ENCODE measurements at regions not wholly inside any gene's neighbourhood (a gene's known extent, or its start where the extent isn't known, plus 50 kb on each side); places are given as distances from the start of the nearest gene placed in this dataset.

DNA sequence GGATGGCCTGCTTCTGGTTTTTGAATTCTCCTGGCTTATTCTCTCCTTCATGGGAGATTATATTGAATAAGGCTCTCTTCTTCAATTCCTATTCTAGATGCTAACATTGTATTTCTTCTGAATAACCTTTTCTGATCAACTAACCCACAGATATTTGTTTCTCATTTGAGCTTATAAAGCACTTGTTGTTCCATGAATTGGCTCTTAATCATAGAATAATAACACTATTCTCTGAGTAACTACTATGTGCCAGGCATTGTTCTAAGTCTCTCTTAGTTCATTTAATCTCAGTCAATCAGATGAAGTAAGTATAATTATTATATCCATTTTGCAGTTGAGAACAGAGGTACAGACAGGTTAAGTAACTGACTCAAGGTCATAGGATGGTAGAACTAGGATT, 136.3 kb upstream of the MLIP start:
- DNase-seq: no peak

DNA sequence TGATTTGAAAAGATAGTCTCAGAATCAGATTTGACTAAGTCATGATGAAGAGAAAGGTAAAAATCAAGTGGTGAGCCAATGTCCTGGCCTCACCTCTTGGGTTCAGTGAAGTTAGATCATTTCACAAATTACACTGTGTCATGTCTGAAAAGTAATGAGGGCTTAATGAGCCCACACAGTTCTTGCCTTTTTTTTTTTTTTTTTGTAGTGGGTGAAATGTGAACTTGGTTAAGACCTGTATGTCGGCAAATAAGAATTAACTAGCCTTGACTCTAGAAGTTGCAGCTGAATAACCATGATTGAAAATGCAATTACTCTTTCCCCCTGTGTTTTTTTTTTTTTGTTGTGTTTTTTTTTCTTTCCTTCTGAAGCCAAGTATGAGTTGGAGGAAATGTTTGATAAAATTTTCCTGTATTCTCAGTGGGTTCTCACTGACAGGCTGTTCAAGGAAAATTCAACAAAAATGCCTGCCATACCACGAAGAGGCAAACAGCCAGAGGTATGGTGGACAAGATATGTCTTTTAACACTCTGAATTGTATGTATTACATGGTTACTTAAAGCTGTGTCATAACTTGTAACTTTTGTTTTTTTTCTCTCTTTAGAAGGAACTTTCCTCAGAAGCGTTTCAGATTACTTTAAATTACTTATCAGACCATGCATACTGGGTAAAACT, 135.2 kb upstream of the MLIP start:
- DNase-seq: no peak

DNA sequence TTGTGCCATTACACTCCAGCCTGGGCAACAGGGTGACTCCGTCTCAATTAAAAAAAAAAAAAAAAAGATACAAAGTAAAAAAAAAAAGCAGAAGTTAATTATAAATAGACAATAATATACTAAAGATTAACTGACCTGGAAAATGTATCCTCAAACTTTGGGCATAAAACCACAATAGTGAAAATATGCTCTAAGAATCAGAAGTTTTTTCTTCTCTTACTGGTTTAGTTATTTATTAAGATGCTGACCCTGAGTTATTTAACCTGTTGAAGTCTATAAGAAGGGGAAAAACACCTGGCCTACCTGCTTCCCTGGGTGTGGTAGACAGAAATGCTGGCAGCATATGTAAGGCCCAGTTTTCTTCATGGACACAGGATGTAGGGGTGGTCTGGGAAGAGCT, 133.7 kb upstream of the MLIP start:
- no peak for DNase-seq

DNA sequence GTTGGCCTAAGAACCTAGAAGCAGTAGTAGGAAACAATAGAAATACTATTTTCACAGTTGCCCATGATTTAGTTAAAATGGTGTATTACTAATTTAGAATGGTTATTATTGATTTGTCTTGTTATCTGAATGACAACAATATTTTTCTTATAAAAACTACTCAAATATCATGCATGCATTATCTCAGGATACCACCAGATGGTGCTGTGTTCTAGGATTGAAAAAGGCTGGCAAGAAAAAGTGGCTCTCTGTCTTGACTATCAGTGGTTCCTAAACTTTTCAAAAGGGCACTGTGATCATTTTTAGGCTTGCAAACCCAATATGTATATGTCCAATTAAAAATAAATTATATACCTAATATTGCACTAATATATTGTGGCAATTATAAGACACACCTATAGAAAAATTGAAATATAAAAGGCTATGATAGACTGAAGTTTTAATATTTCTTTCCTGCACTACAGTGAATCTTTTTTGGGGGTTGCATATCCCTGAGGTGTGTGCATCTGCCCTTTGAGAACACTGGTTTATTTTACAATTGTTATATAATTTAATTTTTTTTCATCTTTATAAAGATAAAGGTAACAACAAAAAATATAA, 131.7 kb upstream of the MLIP start:
- peak in 1 of 5 experiments; percentile 30 for DNase-seq

DNA sequence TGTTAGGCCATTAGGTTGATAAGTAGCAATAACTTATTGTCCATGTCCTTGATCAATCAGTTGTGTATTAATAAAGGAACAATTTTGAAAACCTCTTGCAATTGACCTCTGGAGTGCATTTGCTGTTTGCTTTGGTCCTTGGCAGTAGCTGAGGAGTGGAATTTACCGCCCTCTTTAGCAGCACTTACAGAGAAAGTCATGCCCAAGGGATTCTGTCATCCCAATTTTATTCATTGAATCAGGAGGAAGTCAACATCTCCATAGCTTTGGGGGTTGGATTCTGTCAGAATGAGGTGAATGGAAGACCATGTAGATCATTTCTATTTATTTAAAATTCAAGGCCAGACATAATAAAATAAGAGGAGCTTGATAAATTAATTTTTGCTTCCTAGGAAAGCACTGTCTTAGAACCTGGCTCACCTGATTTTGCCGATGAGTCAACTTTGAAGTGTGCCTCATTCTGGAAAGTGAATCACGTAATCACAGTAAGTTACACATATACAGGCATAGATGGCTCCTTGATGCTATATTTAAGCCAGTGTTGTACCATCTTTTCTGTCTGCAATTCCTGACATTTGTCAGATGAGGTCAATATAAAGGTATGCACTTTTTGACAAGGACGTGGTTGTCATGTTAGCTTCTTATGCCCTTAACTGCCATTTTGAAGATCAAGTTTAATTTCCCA, 128.7 kb upstream of the MLIP start:
- DNase-seq: no peak

DNA sequence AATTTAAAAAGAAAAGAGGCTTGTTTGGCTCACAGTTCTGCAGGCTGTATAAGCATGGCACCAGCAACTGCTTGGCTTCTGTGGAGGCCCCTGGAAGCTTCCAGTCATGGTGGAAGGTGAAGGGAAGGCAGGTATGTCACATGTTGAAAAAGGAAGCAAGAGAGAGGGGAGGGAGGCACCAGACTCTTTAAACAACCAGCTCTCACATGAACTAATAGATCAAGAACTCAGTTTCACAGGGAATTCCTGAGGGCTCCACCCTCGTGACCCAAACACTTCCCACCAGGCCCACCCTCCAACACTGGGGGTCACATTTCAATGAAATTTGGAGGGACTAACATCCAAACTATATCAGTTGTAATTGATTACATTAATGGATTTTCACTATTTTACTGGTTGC, 127.9 kb upstream of the MLIP start:
- no peak for DNase-seq

DNA sequence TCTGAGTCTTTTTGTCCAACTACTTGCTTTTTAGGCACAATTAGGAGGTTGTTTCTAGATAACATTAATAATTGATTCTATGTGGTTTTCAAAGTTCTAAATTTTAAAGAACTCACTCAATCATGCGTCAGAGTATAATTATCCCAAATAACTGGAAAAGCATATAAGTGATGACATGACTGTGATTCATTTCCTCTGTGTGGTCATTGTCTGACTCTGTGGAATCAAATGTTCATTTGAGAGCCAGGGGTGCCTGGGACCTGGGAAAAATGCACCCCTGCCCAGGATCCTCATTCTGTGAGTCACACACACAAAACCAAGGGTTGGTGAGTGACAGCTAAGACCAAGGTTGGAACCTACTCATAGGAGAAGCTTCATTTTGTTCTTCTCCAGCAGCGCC, 127.1 kb upstream of the MLIP start:
- DNase-seq: no peak

DNA sequence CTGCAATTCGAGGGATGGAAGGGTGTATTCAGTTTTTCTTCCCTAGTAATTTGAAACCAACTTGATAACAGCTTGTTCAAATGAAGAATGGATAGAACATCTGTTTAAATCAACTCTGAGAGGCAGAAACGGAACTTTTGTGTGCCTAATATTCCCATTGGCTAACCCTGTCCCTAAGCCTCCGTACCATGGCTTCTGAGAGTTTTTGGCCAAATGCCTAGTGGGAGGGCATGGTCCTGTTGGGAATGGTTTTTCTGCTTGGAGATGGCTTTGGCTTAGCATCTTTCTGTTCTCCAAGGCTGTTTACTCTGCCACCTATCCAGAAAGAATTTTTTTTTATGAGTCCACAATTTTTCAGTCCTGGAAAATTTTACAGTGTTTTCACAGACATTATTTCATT, 126.7 kb upstream of the MLIP start:
- DNase-seq: no peak

DNA sequence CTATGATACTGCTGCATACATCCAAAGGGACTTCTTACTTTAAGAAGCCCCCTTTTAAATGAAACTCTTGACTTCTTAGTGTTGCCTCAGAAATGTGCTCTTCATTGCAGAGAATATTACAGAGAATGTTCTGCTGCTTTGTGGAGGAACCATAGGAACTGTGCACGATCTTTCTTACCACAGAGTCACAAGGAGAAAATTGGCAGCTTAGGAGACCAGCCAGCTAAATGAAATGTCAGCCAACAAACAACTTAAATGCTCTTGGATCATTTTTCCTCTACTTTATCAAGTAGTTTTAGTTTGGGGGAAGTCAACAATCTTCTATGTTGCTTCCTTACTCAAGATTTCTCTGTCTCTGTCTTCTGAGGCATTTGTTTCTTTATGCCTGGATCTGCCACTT, 125.9 kb upstream of the MLIP start:
- no peak for DNase-seq

DNA sequence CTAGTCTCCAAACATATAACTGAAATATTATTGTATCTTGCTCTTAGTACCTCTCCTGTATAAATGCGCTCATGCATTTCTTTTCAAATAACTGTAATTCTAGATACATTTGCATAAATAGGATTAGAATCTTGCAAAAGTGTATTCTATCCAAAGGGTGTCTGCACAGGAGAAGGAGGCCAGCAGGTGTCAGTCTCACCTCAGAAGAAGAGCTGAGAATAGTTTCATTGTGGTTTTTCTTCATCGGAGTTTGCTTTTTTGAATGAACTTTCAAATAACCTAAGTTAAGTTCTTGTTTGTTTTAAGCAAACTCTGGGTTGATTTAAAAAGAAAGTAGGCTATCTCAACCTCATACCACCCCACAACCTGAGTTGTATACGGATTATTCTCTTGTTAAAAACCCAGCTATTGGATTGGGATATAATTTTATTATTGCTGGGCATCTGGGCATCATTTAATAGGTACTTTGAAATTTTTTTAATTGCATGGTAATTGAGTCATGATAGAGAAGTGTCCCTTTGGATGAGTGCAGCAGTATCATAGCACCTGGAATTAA, 125.0 kb upstream of the MLIP start:
- DNase-seq: peak in 1 of 5 experiments; percentile 29

DNA sequence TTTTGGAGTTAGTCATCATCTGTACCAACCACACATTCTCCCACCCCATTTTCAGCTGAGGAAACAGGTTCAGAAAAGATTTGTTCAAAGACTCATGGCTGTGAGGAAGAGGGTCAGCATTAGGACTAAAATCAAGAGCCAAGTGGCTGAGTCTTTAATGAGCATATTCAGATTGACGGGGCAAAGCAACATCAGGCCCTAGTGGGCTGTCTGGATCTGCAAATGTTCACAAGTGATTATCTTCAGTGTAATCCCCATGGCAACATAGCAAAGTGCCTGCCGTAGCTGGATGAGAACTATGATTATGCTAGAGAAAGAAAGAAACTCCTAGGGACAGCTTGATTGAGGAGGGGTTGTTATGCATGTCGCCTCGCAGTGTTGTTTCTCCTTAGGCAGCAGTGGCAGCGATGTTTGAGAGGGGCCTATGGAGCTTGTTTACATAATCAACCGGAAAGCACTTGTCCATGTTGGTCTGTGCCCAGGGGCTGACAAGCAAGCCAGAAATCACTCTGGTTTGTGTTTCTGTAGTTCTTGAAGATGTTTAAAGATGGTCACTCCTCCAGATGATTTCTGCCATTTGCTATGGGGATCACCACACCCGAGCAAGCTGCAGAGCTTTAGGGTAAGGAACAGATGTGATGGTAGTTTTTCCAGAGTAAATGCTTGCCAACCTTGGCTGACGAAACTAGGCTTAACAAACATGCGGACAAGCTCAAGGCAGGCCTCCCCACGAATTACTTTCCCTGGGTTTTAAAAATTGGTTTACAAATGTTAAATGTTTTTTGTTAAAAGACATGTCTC, 124.3 kb upstream of the MLIP start:
- no peak for DNase-seq

DNA sequence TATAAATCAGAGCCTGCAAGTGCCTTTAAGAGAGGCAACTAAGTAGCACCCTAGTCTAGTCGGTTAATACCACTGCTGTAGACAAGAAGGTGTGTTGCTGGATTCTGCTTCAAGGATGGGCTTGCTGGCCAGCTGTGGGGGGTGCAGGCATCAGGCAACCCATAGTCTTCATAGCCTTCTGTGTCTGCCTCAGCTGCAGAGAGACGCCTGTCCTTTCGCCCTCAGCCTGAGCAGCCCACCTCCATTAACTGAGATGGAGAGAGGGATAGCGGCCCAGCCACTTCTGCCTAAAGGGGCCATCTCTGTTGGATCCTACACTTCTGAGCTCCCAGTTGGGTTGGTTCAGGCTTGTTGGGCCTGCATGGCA, 123.7 kb upstream of the MLIP start:
- no peak for DNase-seq

DNA sequence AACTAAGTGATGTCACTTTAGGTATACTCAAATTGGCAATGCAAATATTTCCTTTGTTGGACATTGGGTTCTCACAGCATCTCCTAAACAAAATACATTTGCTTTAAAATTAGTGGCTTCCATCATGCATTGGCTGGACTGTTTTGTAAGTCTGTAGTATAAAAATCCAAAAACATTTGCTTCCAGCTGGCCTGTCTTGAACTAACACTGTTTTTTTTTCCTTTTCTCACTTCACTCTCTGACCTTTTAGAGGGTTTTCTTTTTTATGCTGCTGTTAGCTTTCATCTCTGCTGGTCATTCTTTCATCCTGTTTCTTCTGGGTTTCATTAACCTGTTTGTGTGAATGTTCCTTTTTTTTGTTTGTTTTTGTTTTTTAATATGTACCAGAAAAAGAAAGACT, 121.7 kb upstream of the MLIP start:
- DNase-seq: no peak

DNA sequence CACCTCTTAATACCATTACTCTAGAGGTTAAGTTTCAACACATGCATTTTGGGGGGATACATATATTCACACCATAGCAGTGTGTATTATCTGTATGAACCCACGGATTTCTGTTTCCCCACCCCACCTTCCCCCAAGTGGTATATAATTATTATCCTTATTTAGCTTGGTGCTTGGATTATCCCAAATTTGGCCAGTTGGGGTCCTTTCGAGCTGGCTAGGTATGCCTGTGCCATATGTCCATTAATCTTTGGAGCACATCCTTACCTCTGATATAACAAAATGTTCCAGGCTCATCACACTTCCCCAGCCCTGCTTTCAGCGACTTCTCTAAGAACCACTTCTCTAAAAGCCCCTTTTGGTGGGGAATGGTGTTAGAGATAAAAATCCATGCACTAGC, 118.7 kb upstream of the MLIP start:
- DNase-seq: no peak

DNA sequence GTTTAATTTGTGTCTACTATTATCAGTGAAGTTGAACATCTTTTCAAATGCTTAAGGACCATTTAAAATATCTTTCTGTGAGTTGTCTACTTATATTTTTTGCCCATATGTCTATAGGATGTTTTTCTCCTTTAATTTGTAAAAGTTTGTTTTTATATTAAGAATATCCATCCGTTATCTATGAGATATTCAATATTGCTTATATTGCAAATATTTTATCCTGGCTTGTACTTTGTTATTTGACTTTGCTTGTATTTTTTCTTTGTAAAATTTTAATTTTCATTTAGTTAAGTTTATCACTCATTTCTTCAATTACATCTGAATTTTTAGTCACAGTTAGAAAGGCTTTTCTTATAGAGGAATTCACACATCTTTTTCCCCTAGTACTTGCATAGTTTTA, 117.0 kb upstream of the MLIP start:
- no peak for DNase-seq

DNA sequence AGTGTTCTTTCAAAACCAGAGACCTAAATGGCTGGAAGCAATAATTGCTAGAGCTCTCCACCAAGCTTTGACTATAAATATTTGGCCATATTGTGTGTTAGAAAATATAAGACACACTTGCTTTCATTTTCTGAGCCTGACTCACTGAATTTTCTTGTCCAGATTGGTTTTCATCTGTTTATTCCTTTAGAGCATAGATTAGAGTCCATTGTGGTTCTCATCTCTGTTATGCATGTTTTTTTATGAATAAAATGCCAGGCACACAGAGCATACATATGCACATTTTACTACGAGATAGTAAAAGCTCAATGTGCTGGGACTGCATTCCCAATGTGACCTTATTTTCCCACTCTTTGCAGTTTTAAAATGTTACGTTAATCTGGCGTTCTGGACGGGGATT, 115.3 kb upstream of the MLIP start:
- no peak for DNase-seq

DNA sequence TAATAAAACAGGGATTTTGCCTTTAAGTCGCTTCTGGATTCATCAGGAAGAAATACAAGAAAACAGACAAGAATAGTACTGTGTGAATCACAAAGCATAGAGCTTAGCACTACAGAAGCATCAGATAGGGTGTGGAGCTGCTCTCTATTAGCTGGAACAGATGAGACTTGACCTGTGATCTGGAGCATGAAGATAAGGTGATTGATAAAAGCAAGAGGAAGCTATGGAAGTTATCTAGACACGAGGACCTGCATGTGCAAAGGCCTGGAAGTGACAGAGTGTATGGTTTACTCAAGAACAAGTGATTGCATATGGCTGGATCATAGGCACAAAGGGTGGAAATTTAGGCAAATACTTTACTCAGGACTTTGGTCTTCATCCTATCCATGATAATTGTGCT, 112.9 kb upstream of the MLIP start:
- no peak for DNase-seq

DNA sequence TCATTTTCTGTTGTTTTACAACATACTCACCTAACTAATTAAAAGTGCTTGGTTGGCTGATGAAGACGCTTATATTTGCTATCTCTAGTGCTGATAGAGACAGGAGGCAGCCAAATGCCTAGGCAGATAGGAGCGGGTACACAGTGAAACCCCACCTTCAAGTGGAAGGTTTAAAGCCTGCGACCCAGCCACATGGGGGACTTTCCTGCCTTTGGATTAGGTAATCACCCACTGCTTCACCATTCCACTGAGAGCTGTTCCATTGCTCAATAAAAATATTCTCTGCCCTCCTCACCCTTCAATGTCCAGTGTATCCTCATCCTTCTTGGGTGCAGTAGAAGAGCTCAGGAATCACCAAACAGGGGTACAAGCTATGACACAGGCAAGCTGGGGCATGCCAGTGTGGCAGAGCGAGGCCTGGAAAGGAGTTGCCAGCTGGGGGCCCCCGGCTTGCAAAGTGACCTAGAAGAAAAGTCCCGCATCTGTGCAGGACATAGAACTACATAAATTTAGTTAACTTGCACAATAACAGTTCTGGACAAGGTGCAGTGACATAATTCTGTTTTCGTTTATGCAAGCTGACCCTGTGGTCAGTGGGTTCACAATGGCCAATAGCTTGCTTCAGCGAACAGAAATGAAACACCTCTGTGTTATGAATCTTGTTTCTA, 112.0 kb upstream of the MLIP start:
- DNase-seq: no peak

DNA sequence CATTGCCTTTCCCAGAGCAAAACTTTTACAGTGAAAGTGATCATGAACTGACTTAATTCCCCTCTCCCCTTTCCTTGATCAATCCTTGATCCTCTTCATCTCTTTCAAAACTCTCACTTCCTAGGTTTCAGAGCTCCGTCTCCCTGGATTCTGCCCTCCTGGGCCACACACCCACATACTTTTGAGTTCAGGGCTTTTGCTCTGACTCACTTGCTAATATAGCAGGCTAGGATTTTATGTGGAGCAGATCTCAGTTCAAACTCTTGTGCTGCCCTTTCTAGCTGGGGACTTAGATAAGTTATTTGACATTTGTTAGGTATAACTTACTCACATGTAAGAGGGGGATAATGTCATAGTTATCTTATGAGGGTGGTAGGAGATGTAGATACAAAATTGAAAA, 109.1 kb upstream of the MLIP start:
- DNase-seq: no peak

DNA sequence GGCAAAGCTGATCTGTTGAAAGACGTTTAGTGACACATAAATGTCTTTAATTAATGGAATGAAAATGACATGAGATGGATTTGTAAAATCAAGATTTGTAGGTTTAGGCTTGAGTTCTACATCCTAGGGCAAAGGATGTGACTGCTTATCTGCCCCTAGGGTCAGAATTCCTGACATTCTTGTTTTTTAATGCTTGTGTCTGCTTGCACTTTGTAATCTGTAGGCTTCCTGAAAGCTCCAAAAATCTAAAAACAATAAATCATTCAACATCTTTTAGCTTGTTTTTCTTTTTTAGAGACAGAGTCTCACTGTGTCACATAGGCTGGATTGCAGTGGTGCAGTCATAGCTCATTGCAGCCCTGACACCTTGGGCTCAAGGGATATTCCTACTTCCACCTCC, 107.9 kb upstream of the MLIP start:
- no peak for DNase-seq

DNA sequence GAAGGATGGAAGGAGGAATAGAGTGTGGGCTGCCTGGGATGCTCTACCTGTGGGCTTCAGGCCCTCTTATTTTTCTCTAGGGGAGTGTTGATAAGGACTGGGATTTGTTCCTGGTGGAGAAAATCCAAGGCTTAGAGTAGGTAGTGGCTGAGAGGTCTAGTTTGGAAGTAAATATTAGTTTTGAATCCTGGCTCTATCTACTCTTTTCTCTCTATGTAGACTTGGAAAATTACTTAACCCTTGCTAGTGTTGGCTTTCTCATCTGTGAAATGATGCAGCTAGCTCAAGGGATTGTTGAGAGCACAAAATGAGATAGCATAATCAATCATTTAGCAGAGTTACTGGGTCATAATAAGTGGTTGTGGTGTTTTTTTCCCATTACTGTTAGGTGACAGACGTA, 102.7 kb upstream of the MLIP start:
- no peak for DNase-seq

DNA sequence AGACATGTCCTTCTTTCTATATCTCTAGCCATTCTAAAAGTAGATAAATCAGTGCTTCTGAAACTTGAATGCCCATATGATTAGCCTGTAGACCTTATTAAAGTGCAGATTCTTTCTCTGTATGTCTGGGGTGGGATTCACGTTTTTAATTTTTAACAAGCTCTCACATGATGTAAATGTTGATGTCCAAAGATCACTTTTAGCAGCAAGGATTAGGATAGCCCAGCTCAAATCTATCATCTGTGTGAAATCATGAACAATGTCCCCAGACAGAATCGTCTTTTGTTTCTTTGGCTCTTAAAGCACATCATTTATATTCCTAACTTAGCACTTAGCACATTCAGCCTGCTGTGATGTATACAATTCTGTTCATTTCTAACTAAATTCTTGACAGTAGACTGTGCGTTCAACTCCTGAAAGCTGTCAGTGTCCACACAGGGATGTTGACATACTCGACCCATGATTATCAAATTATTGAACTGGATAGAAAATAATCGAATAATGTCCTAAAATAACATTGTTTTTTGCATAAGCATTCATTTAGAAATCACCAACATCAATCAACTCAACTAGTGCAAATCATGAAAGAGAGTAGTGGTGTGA, 102.1 kb upstream of the MLIP start:
- no peak for DNase-seq

Measured in T-helper 2 cell (primary cell).